GM18520 (cell line): ENCODE measurements at regions not wholly inside any gene's neighbourhood (a gene's known extent, or its start where the extent isn't known, plus 50 kb on each side); places are given as distances from the start of the nearest gene placed in this dataset.

Experiments used
- ATAC-seq: cut with Tn5 transposase; IDR thresholded peaks from one replicate; pipeline ENCODE4 v1.9.1; 2021; ENCODE audit not compliant: unreplicated experiment

- no peak for ATAC-seq
These were observed 90.7 kb upstream of the IL12B start for GRCh38 chr5:159420940-159421339.

- no peak for ATAC-seq
These were observed 92.1 kb upstream of the IL12B start for GRCh38 chr5:159422361-159422760.

- no peak for ATAC-seq
These were observed 92.6 kb upstream of the IL12B start for GRCh38 chr5:159422910-159423309.

DNA sequence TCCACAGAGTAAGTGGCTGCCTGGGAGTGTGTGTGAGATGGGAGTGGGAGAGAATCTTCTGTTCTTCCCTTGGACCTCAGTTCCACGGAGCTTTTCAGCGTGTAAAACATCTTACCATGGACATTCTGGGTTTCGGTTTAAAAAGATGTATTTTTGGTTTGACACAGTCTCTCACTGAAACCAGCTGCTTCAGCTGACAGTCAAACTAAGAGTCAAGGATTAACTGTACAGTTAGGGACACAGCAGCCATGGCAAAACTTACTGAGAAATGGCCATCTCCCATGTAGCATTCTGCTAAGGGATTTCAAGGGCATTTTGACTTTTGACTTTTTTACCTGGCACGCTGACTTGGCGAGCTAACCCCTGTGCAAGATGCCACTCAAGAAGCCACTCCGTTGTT, 93.8 kb upstream of the IL12B start:
- ATAC-seq, result no peak

DNA sequence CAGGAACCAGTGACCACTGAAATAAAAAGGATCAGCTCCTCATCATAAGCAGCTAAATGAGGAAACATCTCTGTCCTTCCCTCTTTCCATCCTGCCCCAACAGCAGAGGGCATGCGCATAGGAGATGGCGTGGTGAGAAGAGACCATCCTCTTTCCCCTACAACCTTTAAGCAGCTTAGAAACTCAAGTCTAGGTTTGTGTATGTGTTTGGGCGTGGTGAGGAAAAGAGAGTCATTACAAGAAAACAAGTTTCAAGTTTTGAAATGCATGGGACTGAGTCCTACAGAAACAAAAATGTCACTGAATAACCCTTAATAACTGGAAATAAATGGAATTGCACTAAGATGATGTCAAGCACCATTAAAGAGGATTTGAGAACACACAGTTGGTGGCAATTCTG, 96.4 kb upstream of the IL12B start:
- ATAC-seq, result no peak

DNA sequence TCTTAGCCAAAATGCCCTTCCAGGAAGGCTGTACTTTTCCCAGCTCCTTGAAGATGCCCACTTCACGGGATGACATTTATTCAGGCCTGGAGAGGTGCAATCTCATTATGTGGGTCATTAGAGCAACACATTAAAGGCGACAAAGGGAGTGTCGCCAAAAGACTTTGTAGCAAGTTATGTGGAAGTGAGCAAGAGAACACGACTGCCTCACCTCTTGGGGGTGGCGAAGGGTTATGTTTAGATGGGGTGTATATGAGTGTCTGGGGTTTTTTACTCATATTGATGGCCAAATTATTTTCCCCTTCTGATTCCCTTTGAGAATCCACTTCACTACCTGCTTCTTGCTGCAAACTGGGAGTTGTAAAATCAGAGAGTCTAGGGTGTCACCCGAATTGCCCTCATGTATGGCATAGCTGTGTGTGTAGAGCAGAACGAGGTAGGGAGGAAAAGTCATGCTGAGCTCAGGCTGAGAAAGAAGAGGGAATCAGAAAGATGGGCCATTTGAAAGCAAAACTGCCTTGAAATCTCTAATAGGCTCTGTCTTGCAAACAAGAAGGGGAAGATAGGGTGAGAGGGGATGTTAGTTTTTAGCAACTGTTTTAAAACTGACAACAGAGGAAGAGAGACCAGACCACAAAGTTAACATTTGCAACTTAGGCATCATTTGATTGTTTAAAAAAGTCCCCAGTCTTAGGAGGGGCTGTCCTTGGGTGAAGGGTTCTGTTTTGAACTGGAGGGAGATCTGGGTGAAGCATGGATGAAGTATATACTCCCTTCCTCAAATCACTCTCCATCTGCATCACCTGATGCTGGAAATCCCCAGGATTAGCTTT, 97.1 kb upstream of the IL12B start:
- peak; percentile 70 for ATAC-seq

DNA sequence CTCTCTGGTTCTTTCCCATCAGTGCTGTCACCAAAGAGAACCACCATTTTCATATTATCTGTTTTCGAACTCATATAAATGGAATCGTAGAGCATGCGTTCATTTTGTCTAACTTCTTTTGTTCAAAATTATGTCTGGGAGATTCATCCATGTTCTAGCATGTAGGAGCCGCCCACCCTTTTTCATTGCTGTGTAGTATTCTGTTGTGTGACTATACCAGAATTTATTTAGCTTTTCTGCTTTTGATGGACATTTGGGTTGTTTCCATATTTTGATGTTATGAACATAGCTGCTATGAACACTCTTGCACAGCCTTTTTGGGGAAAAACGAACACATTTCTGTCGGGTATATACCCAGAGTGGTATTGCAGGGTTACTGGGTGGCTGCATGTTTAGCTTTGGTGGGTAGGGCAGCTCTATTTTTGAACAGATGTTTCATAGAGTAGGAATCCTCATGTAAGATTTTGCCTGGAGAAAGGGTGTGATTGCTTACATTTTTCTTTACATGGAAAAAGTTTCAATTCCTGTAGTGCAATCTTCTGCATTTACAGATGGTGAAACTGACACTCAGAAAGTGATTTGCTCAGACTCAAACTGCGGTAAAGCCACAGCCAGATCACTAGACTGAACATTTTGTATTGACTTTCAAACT, 100.2 kb upstream of the IL12B start:
- no peak for ATAC-seq

DNA sequence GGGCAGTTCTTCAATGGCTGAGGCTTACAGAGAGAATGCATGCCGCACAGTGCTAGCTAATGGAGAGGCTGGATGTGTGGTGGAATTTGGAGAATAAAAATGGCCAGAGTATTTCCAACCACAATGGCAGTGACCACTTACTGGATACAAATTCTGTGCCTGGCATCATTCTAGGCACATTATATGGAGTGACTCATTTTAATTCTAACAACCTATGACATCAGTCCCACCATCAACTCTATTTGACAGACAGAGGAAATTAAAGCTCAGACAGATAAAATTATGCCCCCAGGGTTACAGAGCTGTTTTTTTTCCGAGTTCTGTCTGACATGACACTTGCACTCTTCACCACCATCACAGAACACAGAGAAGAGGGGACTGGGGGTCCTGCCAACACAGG, 105.6 kb upstream of the IL12B start:
- no peak for ATAC-seq

GRCh38 chr5:159438092-159438491, 107.8 kb upstream of the IL12B start:
- ATAC-seq, result no peak

GRCh38 chr5:159439002-159439401, 108.7 kb upstream of the IL12B start:
- ATAC-seq, result no peak

DNA sequence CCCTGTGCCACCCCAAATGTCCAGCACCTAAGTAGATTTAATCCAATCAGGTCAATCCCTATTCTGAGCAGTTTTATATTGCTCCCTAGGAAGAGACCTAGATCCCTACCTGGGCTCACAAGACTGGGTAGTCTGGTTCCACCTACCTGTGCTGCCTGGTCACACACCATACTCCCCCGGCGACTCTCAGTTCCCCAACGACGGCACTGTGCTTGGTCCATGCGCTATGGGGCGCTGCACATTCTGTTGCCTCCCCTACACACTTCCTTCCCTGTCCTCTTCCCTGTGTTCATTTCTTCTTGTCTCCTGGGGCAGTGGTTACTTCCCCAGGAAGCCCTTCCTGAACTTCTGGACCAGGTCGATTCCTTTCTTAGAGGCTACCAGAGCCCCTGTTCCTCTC, 109.9 kb upstream of the IL12B start:
- ATAC-seq, result no peak

DNA sequence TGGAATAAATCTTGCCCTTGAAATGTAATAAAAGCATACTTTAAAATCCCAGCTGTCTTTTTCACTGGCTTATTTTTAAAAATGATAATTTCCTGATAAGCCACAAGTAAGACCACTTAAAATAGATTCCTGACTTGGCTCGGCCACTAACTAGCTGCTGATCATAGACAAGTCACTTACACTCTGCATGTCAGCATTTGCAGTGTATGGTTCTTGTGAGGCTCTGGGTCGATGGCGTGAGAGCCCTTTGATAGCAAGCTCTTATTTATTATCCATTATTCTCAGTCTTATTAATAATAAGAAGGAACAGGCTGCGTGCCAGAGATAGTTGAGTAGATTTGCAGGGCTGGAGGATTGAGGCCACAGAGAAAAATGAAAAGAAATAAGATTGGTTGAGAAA, 110.7 kb upstream of the IL12B start:
- no peak for ATAC-seq

DNA sequence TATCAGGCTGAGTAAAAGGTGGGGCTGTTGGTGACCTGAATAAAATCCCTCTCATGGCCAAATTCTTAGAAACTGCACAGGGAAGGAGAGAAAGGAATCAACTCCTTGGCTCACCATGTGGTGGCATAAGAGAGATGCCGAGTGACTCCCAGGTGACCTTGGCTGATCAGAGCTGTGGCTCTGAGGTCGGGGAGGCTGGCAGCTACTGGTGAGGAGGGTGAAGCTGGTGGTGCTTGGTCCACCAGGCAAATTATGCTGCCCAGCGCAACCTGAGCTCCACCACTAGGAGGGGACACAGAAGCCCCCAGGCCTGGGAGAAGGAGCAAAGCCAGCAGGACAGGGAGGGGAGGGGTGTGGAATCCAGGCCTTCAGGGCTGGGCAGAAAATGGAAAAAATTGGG, 111.2 kb upstream of the IL12B start:
- ATAC-seq, result no peak

DNA sequence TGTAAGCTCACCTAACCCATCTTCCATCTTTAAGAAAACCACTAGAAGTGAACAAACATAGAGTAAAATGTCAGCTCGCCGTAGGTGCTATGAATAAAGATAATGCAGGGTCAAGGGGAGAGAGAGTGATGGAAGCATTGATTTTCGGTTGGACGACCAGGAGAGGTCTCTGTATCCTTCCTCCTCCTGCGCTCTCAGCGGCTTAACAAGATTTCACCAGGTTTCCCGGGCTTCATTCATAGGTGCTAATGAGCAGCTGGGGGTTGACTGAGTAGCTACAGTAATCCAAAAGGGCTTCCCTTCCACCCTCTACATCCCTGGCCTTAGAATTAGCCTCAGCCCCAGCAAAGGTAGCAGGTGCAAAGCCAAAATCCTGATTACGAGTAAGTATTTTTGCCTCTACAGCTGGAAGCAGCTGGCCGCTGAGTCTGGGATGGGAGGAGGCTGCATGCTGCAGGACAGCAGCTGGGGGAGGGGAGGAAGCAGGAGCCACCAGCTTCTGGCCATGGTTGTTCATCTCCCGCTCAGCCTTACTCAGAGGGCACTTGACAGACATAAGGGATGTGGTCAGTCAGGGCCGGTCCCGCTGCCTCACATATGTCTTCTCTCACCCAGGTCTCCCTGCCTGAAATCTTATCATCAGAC, 112.0 kb upstream of the IL12B start:
- no peak for ATAC-seq

- ATAC-seq, result no peak
These were observed 114.3 kb upstream of the IL12B start for GRCh38 chr5:159444441-159445082.

DNA sequence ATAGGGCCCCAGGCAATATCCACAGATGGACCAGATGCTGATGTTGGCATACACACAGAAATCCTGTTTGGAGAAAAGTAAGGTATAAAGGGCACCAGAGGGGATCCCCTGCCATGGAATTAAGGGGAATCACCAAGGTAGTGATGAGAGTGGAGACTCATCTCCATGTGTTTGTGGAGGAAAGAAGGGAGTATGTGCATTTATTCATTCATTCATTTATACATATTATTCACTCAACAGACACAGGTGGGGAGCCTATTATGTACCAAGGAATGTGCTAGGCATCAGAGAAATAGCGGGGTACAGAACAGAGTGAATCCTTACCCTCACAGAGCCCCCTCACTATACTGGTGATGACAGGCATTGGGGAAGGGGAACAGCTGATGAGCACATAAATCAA, 116.8 kb upstream of the IL12B start:
- ATAC-seq, result no peak

DNA sequence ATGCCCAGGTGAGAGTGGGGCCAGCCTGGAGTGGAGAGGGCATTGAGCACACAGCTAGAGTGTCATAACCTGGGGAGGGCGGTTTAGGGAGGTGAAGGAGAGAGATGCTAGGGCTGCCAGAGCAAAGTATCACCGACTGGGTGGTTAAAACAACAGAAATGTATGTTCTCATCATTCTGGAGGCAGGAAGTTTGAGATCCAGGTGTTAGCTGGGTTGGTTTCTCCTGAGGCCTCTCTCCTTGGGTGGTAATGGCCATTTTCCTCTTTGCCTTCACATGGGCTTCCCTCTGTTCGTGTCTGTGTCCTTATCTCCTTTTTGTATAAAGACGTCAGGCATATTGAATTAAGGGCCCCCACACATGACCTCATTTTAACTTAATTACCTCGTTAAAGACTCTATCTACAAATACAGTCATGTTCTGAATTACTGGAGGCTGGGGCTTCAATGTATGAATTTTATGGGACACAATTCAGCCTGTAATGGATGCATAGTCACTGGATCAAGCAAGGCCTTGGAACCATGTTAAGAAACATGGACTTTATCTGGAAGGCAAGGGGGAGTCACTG, 118.6 kb upstream of the IL12B start:
- ATAC-seq, result no peak

DNA sequence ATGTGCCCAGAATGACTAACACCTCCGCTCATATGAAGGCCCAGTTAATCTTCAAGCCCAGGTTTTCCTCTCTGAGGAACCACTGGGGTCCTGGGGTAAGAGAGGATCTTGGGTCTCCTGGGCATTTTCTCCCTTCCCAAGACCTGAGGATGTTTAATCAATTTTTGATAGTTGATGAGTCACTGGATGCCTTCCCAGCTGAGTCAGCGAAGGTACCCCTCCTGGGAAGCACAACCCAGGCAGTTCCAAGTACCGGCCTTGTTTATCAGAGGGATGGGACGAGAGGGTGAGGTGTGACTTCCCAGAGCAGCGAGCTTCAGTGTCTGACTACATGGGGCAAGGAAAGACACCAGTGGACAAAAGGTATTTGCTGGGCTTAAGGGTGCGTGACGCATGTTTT, 119.6 kb upstream of the IL12B start:
- no peak for ATAC-seq

DNA sequence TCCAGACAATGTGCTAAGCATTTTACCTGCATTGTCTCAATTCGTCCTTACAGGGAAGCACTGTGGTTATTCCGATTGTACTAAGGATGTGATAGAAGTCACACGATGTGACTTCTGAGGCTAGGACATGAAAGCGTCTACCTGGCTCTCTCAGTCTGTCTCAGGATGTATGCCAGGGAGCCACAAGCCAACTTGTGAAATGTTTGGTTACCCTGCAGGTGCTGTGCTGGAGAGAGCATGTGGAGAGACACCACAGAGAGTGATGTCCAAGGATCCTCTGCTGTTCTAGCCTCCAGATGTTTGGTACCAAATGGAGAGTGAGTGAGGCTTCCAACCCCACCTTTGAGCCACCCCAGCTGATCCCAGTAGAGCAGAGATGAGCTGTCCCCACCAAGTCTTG, 120.1 kb upstream of the IL12B start:
- no peak for ATAC-seq

DNA sequence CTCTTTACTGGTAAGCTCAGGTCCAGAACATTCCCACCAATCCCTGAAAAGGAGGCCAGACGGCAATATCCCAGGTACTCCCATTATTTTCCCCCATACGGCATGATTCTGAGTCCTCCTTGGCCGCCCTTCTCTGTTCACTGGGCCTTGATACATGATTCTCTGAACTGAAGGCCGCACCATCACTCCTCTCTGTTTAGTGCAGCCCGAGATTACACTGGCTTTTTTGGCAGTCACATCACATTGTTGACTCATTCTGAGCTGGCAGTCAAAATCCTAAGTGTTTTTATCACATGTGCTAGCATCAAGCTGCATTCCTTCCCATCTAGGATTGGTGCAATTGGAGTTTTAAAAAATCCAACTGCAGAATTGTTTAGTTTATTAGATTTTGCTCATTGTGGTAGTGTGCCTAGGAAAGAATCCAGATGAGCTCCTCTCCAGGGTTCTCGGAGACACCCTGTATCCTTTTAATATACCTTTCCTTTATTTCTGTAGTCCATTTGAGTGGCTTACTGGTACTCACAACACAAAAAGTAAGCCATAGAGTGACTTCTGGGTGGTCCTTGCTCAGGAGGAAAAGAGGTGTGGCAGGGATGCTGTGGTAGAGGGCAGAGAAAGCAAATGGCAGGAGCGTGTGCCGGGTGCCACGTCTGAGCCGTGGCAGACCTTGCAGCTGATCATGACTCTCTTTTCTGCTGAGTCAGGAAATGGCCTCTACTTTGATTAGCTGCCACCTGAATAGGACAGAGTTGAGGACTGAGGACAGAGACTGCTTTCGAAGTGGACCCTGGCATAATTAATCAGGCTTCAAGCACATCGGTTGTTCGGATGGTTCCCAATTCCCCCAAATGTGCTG, 121.1 kb upstream of the IL12B start:
- ATAC-seq, result no peak
